GOT3 (cell line): ENCODE measurements at regions not wholly inside any gene's neighbourhood (a gene's known extent, or its start where the extent isn't known, plus 50 kb on each side); places are given as distances from the start of the nearest gene placed in this dataset.
"Not testable (repeated sequence)": the region's sequence is repeated elsewhere in the genome, so short reads cannot be mapped to it uniquely, and the experiment has no call there.

Experiments used
- DNase-seq: peaks from one replicate; lab custom pipeline; 2025; ENCODE audit warnings: mixed read lengths; lab: John Stamatoyannopoulos, UW

- DNase-seq: no peak
Measured at GRCh38 chr7:81361769-81362312, 408.0 kb downstream of the HGF start.

GRCh38 chr7:81355911-81356310, 413.9 kb downstream of the HGF start:
- no peak for DNase-seq

GRCh38 chr7:81349044-81349443, 420.8 kb downstream of the HGF start:
- DNase-seq: no peak

GRCh38 chr7:81339946-81340345, 421.1 kb upstream of the SEMA3C start:
- DNase-seq: no peak

DNA sequence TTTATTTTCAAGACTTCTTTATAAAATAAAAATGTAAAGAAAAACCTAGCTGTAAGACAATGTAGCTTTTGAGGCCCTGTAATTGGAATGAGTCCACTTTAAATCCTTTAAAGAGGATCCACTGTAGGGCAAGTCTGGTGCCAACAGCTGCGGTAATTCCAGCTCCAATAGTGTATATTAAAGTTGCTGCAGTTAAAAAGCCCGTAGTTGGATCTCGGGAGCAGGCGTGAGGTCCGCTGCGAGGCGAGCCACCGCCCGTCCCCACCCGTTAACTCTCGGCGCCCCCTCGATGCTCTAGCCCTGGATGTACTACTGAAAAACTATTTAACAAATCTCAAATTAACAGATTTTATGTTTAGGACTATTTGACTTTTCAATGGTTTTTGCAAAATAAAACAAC, 414.7 kb upstream of the SEMA3C start:
- DNase-seq: no peak

GRCh38 chr7:81333004-81333403, 414.2 kb upstream of the SEMA3C start:
- DNase-seq: no peak

- DNase-seq: no peak
Measured at GRCh38 chr7:81331061-81332018, 412.5 kb upstream of the SEMA3C start.

DNA sequence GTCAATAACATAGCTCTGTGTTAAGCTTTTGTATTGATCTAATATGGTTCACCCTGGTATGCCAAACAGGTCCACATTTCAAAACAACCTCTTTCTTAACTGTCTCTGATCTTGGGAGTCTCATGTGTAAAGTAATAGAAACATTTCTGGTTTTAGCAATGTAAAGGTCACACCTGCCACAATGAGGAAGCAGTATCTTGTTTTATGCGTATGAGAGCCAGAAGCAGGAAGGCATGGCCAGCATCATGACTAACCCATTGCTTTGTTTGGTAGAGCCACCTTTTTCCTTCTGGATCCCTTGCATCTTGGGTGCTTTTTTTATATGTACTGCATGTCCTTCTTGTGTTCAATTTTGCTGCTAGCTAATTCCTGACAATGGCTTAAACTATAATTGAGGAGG, 411.3 kb upstream of the SEMA3C start:
- no peak for DNase-seq

GRCh38 chr7:81327468-81328266, 408.8 kb upstream of the SEMA3C start:
- no peak for DNase-seq

- no peak for DNase-seq
Measured at GRCh38 chr7:81321949-81322348, 403.1 kb upstream of the SEMA3C start.

- no peak for DNase-seq
Measured at GRCh38 chr7:81317741-81318140, 398.9 kb upstream of the SEMA3C start.

GRCh38 chr7:81308643-81309322, 389.9 kb upstream of the SEMA3C start:
- DNase-seq: no peak

DNA sequence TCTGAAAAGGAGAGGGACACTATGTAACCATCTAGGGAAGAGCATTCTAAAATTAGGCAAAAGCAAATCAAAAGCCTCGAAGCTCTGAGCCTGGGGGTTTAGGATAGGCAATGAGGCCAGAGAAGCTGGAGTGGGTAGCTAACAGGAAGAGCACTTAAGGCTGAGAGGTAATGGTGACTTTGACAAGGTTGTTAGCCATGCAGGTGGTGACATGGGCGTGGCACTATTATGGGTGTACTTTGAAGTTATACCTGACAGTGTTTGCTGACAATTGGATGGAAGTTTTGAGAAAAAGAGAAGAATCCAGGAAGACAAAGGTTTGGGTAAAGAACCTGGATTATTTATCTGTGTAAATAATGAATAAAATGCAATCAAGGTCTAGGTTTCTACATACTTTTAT, 383.0 kb upstream of the SEMA3C start:
- DNase-seq: no peak

DNA sequence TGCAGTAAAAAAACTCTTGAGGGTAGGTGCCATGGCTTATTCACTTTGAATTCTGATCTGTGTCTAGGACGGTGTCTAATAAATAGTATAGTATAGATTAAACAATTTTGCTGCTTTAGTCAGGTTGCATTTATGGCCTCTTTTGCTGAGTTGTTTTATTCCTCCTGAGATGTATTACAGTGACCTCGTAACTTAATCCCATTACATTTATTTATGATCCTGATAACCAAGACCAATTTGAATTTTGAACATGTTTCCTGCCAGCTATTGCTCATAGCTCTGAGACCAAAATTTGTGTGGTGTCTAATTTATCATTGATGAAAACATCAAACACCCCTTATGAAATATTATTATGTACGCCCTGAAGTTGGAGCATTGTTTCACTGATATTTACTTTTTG, 381.9 kb upstream of the SEMA3C start:
- DNase-seq: no peak

- no peak for DNase-seq
Measured at GRCh38 chr7:81299711-81300110, 380.9 kb upstream of the SEMA3C start.

GRCh38 chr7:81298951-81299666, 380.3 kb upstream of the SEMA3C start:
- DNase-seq: no peak

- no peak for DNase-seq
Measured at GRCh38 chr7:81297317-81297716, 378.5 kb upstream of the SEMA3C start.

DNA sequence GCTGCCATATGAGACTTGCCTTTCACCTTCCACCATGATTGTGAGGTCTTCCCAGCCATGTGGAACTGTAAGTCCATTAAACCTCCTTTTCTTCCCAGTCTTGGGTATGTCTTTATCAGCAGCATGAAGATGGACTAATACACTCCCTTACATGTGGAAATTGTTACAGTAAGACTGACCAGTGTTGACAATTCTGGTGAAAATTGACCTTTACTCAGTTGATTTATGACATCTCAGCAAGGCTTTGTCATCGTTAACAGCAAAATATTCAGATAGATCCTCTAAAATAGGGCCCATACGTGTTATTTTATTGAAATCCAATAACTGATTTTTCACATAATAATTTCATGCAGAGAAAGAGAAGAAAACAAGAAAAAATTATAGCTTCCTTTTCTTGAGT, 377.9 kb upstream of the SEMA3C start:
- DNase-seq: no peak

GRCh38 chr7:81294897-81295515, 376.2 kb upstream of the SEMA3C start:
- no peak for DNase-seq

GRCh38 chr7:81293806-81294205, 375.0 kb upstream of the SEMA3C start:
- no peak for DNase-seq

GRCh38 chr7:81286754-81287153, 367.9 kb upstream of the SEMA3C start:
- DNase-seq: not testable (repeated sequence)
